IMR-90 (cell line): ENCODE measurements at regions not wholly inside any gene's neighbourhood (a gene's known extent, or its start where the extent isn't known, plus 50 kb on each side); places are given as distances from the start of the nearest gene placed in this dataset.

Experiments used
- ATAC-seq: fragments of 200-7000 bp; cut with Tn5 transposase; 2 replicates; pipeline ENCODE4 v1.9.1; 2020; ENCODE audit warnings: low read depth, mild to moderate bottlenecking, moderate library complexity
- BruUV-seq: library from RNA; stranded (reverse); fragments of 400-500 nt; replicated peaks from 2 replicates; lab custom pipeline; 2021; lab: Mats Ljungman, UMichigan
- CTCF ChIA-PET: fragments of 300-600 bp; formaldehyde crosslinking; extraction: SDS; loops from one replicate; lab custom pipeline; 2021; ENCODE audit warnings: antibody characterized with exemption; lab: Yijun Ruan, JAX
- POLR2A ChIA-PET: fragments of 300-600 bp; sonication (Branson Sonifier 250); formaldehyde crosslinking; loops from one replicate; lab custom pipeline; 2022; ENCODE audit warnings: antibody characterized with exemption; ENCODE audit not compliant: unreplicated experiment; lab: Charles Lee
- DNase-seq: peaks from one replicate; pipeline ENCODE4 v3.0.0; 2013
- H2AFZ ChIP-seq: replicated peaks from 2 replicates; pipeline ENCODE3; 2013; ENCODE audit warnings: low read length, mild to moderate bottlenecking; ENCODE audit not compliant: poor library complexity
- H2AK5ac ChIP-seq: 2 replicates; pipeline ENCODE4 v1.6.1; 2013; ENCODE audit warnings: low read depth, low read length, inconsistent platforms
- H2AK9ac ChIP-seq: replicated peaks from 2 replicates; pipeline ENCODE3; 2013; ENCODE audit warnings: mild to moderate bottlenecking, low read depth, low read length, moderate library complexity; ENCODE audit not compliant: poor library complexity
- H2BK120ac ChIP-seq: 2 replicates; pipeline ENCODE4 v1.6.1; 2013; ENCODE audit warnings: low read depth, low read length, inconsistent platforms
- H2BK15ac ChIP-seq: 3 replicates; pipeline ENCODE4 v1.6.1; 2013; ENCODE audit warnings: low read depth, low read length, inconsistent platforms
- H2BK20ac ChIP-seq: 2 replicates; pipeline ENCODE4 v1.6.1; 2013; ENCODE audit warnings: low read depth, mild to moderate bottlenecking, inconsistent platforms, low read length, moderate library complexity
- H2BK5ac ChIP-seq: 2 replicates; pipeline ENCODE4 v1.6.1; 2013; ENCODE audit warnings: mild to moderate bottlenecking, low read depth, low read length, inconsistent platforms; ENCODE audit not compliant: poor library complexity, severe bottlenecking
- H3K14ac ChIP-seq: replicated peaks from 2 replicates; pipeline ENCODE4 v1.6.1; 2013; ENCODE audit warnings: low read depth, low read length, inconsistent platforms
- H3K18ac ChIP-seq: 2 replicates; pipeline ENCODE4 v1.6.1; 2013; ENCODE audit warnings: low read depth, low read length, control low read depth
- H3K23ac ChIP-seq: 2 replicates; pipeline ENCODE4 v1.6.1; 2013; ENCODE audit warnings: low read depth, low read length, inconsistent platforms
- H3K27ac ChIP-seq: 2 replicates; pipeline ENCODE4 v1.5.1; 2013; ENCODE audit warnings: mild to moderate bottlenecking, control low read depth, low read length; ENCODE audit not compliant: insufficient read depth
- H3K27me3 ChIP-seq: 2 replicates; pipeline ENCODE4 v1.6.1; 2013; ENCODE audit warnings: low read length; ENCODE audit not compliant: control insufficient read depth, insufficient read depth
- H3K36me3 ChIP-seq: 2 replicates; pipeline ENCODE4 v1.6.1; 2013; ENCODE audit warnings: low read length, mixed read lengths; ENCODE audit not compliant: control insufficient read depth, insufficient read depth
- H3K4ac ChIP-seq: 2 replicates; pipeline ENCODE4 v1.6.1; 2013; ENCODE audit warnings: low read depth, low read length, inconsistent platforms
- H3K4me1 ChIP-seq: 2 replicates; pipeline ENCODE4 v1.6.1; 2013; ENCODE audit warnings: low read length, mixed read lengths; ENCODE audit not compliant: control insufficient read depth, insufficient read depth
- H3K4me2 ChIP-seq: 2 replicates; pipeline ENCODE4 v1.6.1; 2013; ENCODE audit warnings: low read depth, mild to moderate bottlenecking, control low read depth, low read length, moderate library complexity
- H3K4me3 ChIP-seq: 2 replicates; pipeline ENCODE4 v1.5.1; 2013; ENCODE audit warnings: low read depth, mild to moderate bottlenecking, control low read depth, low read length, moderate library complexity; ENCODE audit not compliant: insufficient read depth
- H3K56ac ChIP-seq: 2 replicates; pipeline ENCODE4 v1.6.1; 2013; ENCODE audit warnings: low read length, inconsistent platforms; ENCODE audit not compliant: insufficient read depth; ENCODE audit errors: extremely low read depth
- H3K79me1 ChIP-seq, 2 experiments: 2 replicates each; pipeline ENCODE4 v1.6.1; 2013; ENCODE audit warnings: low read length in 2 of 2, inconsistent platforms in 1 of 2, low read depth in 1 of 2
- H3K9ac ChIP-seq: 2 replicates; pipeline ENCODE4 v1.6.1; 2013; ENCODE audit warnings: low read depth, low read length, control low read depth
- H3K9me1 ChIP-seq: 2 replicates; pipeline ENCODE4 v1.6.1; 2013; ENCODE audit warnings: low read length, inconsistent platforms; ENCODE audit not compliant: insufficient read depth
- H3K9me3 ChIP-seq: 2 replicates; pipeline ENCODE4 v1.6.1; 2013; ENCODE audit warnings: low read length; ENCODE audit not compliant: control insufficient read depth, insufficient read depth
- H4K20me1 ChIP-seq: 2 replicates; pipeline ENCODE4 v1.6.1; 2013; ENCODE audit warnings: low read length, inconsistent platforms; ENCODE audit not compliant: insufficient read depth
- H4K5ac ChIP-seq: 2 replicates; pipeline ENCODE4 v1.6.1; 2013; ENCODE audit warnings: mild to moderate bottlenecking, low read depth, low read length, control low read depth
- H4K8ac ChIP-seq, 2 experiments: 2 replicates each; pipeline ENCODE4 v1.6.1; 2013; ENCODE audit warnings: low read depth in 2 of 2, low read length in 2 of 2, control low read depth in 1 of 2, inconsistent platforms in 1 of 2
- H4K91ac ChIP-seq: 2 replicates; pipeline ENCODE4 v1.6.1; 2013; ENCODE audit warnings: low read depth, low read length, inconsistent platforms; ENCODE audit not compliant: insufficient read depth
- BHLHE40 ChIP-seq: fragments of 150-350 bp; IDR thresholded peaks from 2 replicates; pipeline ENCODE4 v1.6.1; 2016; ENCODE audit warnings: mild to moderate bottlenecking, low read depth, low read length
- CEBPB ChIP-seq: IDR thresholded peaks from 2 replicates; pipeline ENCODE4 v1.6.1; 2012; ENCODE audit warnings: low read depth, low read length, improper control_type of control experiment
- CHD1 ChIP-seq: IDR thresholded peaks from 2 replicates; pipeline ENCODE4 v1.6.1; 2012; ENCODE audit warnings: low read depth, low read length, improper control_type of control experiment
- FOS ChIP-seq: fragments of 150-350 bp; IDR thresholded peaks from 2 replicates; pipeline ENCODE4 v1.6.1; 2016; ENCODE audit warnings: low read depth, low read length
- MAFK ChIP-seq: IDR thresholded peaks from 2 replicates; pipeline ENCODE4 v1.6.1; 2012; ENCODE audit warnings: low read depth, low read length, improper control_type of control experiment
- MAZ ChIP-seq: IDR thresholded peaks from 2 replicates; pipeline ENCODE4 v1.6.1; 2012; ENCODE audit warnings: low read depth, mild to moderate bottlenecking, low read length, improper control_type of control experiment, moderate library complexity, borderline replicate concordance
- MXI1 ChIP-seq: IDR thresholded peaks from 2 replicates; pipeline ENCODE4 v1.6.1; 2012; ENCODE audit warnings: low read depth, mild to moderate bottlenecking, low read length, moderate library complexity, borderline replicate concordance
- NFE2L2 ChIP-seq: fragments of 150-350 bp; IDR thresholded peaks from 2 replicates; pipeline ENCODE4 v1.6.1; 2016; ENCODE audit warnings: low read depth, mild to moderate bottlenecking, low read length
- POLR2A ChIP-seq: IDR thresholded peaks from 2 replicates; pipeline ENCODE4 v1.6.1; 2012; ENCODE audit warnings: mild to moderate bottlenecking, low read depth, low read length
- RAD21 ChIP-seq: IDR thresholded peaks from 2 replicates; pipeline ENCODE4 v1.6.1; 2012; ENCODE audit warnings: low read length, improper control_type of control experiment
- RCOR1 ChIP-seq: IDR thresholded peaks from 2 replicates; pipeline ENCODE4 v1.6.1; 2012; ENCODE audit warnings: mild to moderate bottlenecking, low read length, improper control_type of control experiment; ENCODE audit not compliant: insufficient replicate concordance
- SMC3 ChIP-seq: fragments of 150-350 bp; IDR thresholded peaks from 2 replicates; pipeline ENCODE4 v1.6.1; 2016; ENCODE audit warnings: low read depth, mild to moderate bottlenecking, antibody characterized with exemption, low read length, moderate library complexity
- WGBS, 2 experiments: methylation state at CpG; one replicate each; pipeline versions ENCODE4 v1.1.5 to v1.1.7; 2013; ENCODE audit warnings: missing lambda C conversion rate in 2 of 2; ENCODE audit not compliant: insufficient read length in 1 of 2; ENCODE audit errors: extremely low coverage in 2 of 2; 5-methylcytosine and 5-hydroxymethylcytosine counted together
- dilution Hi-C: fragments of 300-500 bp; cut with HindIII; formaldehyde crosslinking; loops from one replicate; pipeline ENCODE4 v1.14.3; 2018; ENCODE audit warnings: low sequenced_read_pairs; ENCODE audit not compliant: unreplicated experiment
- in situ Hi-C: fragments of 300-500 bp; cut with MboI; formaldehyde crosslinking; loops from 3 replicates; pipeline ENCODE4 v1.14.3; 2019; ENCODE audit warnings: low sequenced_read_pairs, inconsistent platforms, mixed read lengths
- intact Hi-C: fragments of 100-400 bp; cut with micrococcal nuclease; formaldehyde crosslinking; loops from 2 replicates; pipeline ENCODE4 v1.10.0; 2022
- TF ChIP-seq, protein P1 (sequence below): fragments of 150-350 bp; IDR thresholded peaks from 2 replicates; pipeline ENCODE4 v1.6.1; 2016; ENCODE audit warnings: low read depth, mild to moderate bottlenecking, low read length, moderate library complexity, borderline replicate concordance
- TF ChIP-seq, protein P2 (sequence below): conservative IDR thresholded peaks from 2 replicates; pipeline ENCODE4 v1.5.1; 2012; ENCODE audit warnings: mild to moderate bottlenecking, low read depth, low read length, improper control_type of control experiment
- TF ChIP-seq, protein P3 (sequence below): fragments of 150-350 bp; IDR thresholded peaks from 2 replicates; pipeline ENCODE4 v1.6.1; 2017; ENCODE audit warnings: mild to moderate bottlenecking, antibody characterized with exemption, low read length, low read depth

DNA sequence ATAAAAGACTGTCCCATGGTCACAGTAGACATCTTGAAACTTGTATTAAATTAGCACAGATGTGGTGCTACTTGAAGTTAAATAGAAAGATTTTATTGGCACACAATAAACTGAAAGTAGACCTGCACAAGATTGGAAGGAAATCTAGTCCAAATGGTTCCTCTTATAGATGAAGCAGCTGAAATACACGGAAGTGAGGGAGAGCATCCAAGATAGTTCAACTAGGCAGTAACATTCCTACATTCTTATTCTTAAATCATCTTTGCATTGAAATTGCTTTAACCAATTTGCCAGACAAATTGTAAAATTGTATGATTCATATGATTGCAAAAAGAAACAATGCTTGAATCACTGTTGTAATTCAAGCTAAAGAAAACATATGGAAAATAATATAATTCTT lies 87.6 kb upstream of the VCX3B start (continued):
- TF ChIP-seq NFE2L2 (no peak), RAD21 (no peak)
- TF ChIP-seq, protein P1, sequence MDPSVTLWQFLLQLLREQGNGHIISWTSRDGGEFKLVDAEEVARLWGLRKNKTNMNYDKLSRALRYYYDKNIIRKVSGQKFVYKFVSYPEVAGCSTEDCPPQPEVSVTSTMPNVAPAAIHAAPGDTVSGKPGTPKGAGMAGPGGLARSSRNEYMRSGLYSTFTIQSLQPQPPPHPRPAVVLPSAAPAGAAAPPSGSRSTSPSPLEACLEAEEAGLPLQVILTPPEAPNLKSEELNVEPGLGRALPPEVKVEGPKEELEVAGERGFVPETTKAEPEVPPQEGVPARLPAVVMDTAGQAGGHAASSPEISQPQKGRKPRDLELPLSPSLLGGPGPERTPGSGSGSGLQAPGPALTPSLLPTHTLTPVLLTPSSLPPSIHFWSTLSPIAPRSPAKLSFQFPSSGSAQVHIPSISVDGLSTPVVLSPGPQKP, result no peak

GRCh38 chrX:8390771-8391170 lies 73.9 kb upstream of the VCX3B start:
- no peak for ATAC-seq
- POLR2A ChIA-PET, result no interaction called here
- in situ Hi-C loops, result no loop called here
- TF ChIP-seq POLR2A (no peak), RAD21 (no peak), MXI1 (no peak), CHD1 (no peak), RCOR1 (no peak), BHLHE40 (no peak), MAFK (no peak), NFE2L2 (no peak), MAZ (no peak), CEBPB (no peak), SMC3 (no peak), FOS (no peak)
- TF ChIP-seq, protein P2, sequence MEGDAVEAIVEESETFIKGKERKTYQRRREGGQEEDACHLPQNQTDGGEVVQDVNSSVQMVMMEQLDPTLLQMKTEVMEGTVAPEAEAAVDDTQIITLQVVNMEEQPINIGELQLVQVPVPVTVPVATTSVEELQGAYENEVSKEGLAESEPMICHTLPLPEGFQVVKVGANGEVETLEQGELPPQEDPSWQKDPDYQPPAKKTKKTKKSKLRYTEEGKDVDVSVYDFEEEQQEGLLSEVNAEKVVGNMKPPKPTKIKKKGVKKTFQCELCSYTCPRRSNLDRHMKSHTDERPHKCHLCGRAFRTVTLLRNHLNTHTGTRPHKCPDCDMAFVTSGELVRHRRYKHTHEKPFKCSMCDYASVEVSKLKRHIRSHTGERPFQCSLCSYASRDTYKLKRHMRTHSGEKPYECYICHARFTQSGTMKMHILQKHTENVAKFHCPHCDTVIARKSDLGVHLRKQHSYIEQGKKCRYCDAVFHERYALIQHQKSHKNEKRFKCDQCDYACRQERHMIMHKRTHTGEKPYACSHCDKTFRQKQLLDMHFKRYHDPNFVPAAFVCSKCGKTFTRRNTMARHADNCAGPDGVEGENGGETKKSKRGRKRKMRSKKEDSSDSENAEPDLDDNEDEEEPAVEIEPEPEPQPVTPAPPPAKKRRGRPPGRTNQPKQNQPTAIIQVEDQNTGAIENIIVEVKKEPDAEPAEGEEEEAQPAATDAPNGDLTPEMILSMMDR, result no peak
- TF ChIP-seq, protein P3, sequence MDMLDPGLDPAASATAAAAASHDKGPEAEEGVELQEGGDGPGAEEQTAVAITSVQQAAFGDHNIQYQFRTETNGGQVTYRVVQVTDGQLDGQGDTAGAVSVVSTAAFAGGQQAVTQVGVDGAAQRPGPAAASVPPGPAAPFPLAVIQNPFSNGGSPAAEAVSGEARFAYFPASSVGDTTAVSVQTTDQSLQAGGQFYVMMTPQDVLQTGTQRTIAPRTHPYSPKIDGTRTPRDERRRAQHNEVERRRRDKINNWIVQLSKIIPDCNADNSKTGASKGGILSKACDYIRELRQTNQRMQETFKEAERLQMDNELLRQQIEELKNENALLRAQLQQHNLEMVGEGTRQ, result no peak

More at GRCh38 chrX:8390771-8391170, 73.9 kb upstream of the VCX3B start:
- no peaks in the 10 kb centered on the region for H3K36me3 ChIP-seq
- no peak overlapping the region for H4K8ac ChIP-seq
- H2BK15ac ChIP-seq, result no peak overlapping the region
- H3K4me2 ChIP-seq, result no peak overlapping the region
- H2BK120ac ChIP-seq, result no peak overlapping the region
- H2AK5ac ChIP-seq, result no peak overlapping the region
- no peak overlapping the region for H2BK5ac ChIP-seq
- H3K23ac ChIP-seq, result no peak overlapping the region
- H3K27me3 ChIP-seq, result no peaks in the 10 kb centered on the region
- dilution Hi-C loops (no loop called here), intact Hi-C loops (no loop called here)
- CTCF ChIA-PET, result no interaction called here
- H2AFZ ChIP-seq, result no peak overlapping the region
- no peak overlapping the region for H2AK9ac ChIP-seq
- no peaks in the 10 kb centered on the region for H3K9me1 ChIP-seq
- H3K4me1 ChIP-seq, result no peaks in the 10 kb centered on the region
- BruUV-seq, result no TSS peak
- peaks cover 17% of the 10 kb centered on the region for H3K9me3 ChIP-seq
- no peak overlapping the region for H3K4me3 ChIP-seq
- no peak for DNase-seq
- no peaks in the 10 kb centered on the region for H4K20me1 ChIP-seq
- WGBS, 2 experiments, result no CpG with 5 or more reads among the region's 2 CpGs
- no peak overlapping the region for H3K27ac ChIP-seq
- H4K5ac ChIP-seq, result no peak overlapping the region
- no peak overlapping the region for H4K91ac ChIP-seq
- no peak overlapping the region for H3K56ac ChIP-seq
- no peak overlapping the region for H3K9ac ChIP-seq
- H3K14ac ChIP-seq, result no peak overlapping the region
- H3K4ac ChIP-seq, result no peak overlapping the region
- H3K18ac ChIP-seq, result no peak overlapping the region
- no peaks in the 10 kb centered on the region for H3K79me1 ChIP-seq
- no peak overlapping the region for H2BK20ac ChIP-seq
